Esophagus muscularis mucosa (tissue), 4 donors: ENCODE measurements at regions not wholly inside any gene's neighbourhood (a gene's known extent, or its start where the extent isn't known, plus 50 kb on each side); places are given as distances from the start of the nearest gene placed in this dataset.

Experiments
- DNase-seq: peaks from one replicate; pipeline ENCODE4 v3.0.0-alpha.2; 2017; ENCODE audit errors: extremely low spot score
- H3K27ac ChIP-seq, 4 donors: fragments of 200-600 bp; sonication (generic); replicated peaks in 1 of 4; 1 replicate in 3 of 4; 2 replicates in 1 of 4; pipeline ENCODE4 v1.5.1; 2016 to 2019; ENCODE audit warnings: mild to moderate bottlenecking in 1 of 4
- H3K27me3 ChIP-seq, 4 donors: fragments of 200-600 bp; sonication (generic); one replicate each; pipeline versions ENCODE4 v1.5.1 to v1.6.0; 2016 to 2019
- H3K36me3 ChIP-seq, 4 donors: fragments of 200-600 bp; sonication (generic); one replicate each; pipeline ENCODE4 v1.5.1; 2016 to 2019
- H3K4me1 ChIP-seq, 4 donors: fragments of 200-600 bp; sonication (generic); one replicate each; pipeline ENCODE4 v1.5.1; 2016 to 2019
- H3K4me3 ChIP-seq, 4 donors: fragments of 200-600 bp; sonication (generic); 1 replicate in 2 of 4; 2 replicates in 2 of 4; pipeline ENCODE4 v1.5.1; 2016 to 2019; ENCODE audit warnings: mild to moderate bottlenecking in 4 of 4, moderate library complexity in 1 of 4
- H3K9me3 ChIP-seq, 4 donors: fragments of 200-600 bp; sonication (generic); 1 replicate in 3 of 4; 2 replicates in 1 of 4; pipeline ENCODE4 v1.5.1; 2016 to 2019
- CTCF ChIP-seq, 3 experiments: fragments of 200-600 bp in 2 of 3; fragments of 450-650 bp in 1 of 3; sonication (generic) in 2 of 3; IDR thresholded peaks; one replicate each; pipeline ENCODE4 v1.5.1; 2017 to 2019; ENCODE audit warnings: antibody characterized with exemption in 3 of 3, mild to moderate bottlenecking in 2 of 3, moderate library complexity in 1 of 3
- EP300 ChIP-seq: sonication (generic); formaldehyde crosslinking; IDR thresholded peaks from one replicate; pipeline ENCODE4 v1.6.1; 2017; ENCODE audit warnings: antibody characterized with exemption
- POLR2A ChIP-seq: fragments of 450-650 bp; IDR thresholded peaks from one replicate; pipeline ENCODE4 v1.6.1; 2017; ENCODE audit warnings: antibody characterized with exemption, moderate library complexity, mild to moderate bottlenecking, low read depth
- POLR2AphosphoS5 ChIP-seq, 2 donors: sonication (generic); formaldehyde crosslinking; IDR thresholded peaks; one replicate each; pipeline ENCODE4 v1.6.1; 2017; ENCODE audit warnings: antibody characterized with exemption in 2 of 2
- WGBS: methylation state at CpG from one replicate; pipeline ENCODE4 v1.1.5; 2018; 5-methylcytosine and 5-hydroxymethylcytosine counted together
- intact Hi-C: fragments of 100-400 bp; cut with DNase I; formaldehyde crosslinking; loops from one replicate; pipeline ENCODE4 v1.15.1; 2023

- H3K4me3 ChIP-seq: no peak overlapping the region
- no peaks in the 10 kb centered on the region for H3K36me3 ChIP-seq
- no peaks in the 10 kb centered on the region for H3K27me3 ChIP-seq
- H3K4me1 ChIP-seq: no peaks in the 10 kb centered on the region
- no peak overlapping the region for H3K27ac ChIP-seq
- intact Hi-C loops: no loop called here
- H3K9me3 ChIP-seq: no peaks in the 10 kb centered on the region
- TF ChIP-seq EP300 (no peak), POLR2A (no peak), POLR2AphosphoS5 (IDR thresholded peaks at IDR 0.05) (no peak), CTCF (IDR thresholded peaks at IDR 0.05) (no peak)
- no peak for DNase-seq
- 81% methylated on average over 6 of the region's 6 CpGs for WGBS
These were observed 174.8 kb upstream of the RORA start for GRCh38 chr15:61403884-61404283.

- no peak overlapping the region for H3K27ac ChIP-seq
- H3K36me3 ChIP-seq: no peaks in the 10 kb centered on the region
- no peaks in the 10 kb centered on the region for H3K4me1 ChIP-seq
- intact Hi-C loops: no loop called here
- TF ChIP-seq POLR2AphosphoS5 (IDR thresholded peaks at IDR 0.05) (no peak), EP300 (no peak), POLR2A (no peak), CTCF (IDR thresholded peaks at IDR 0.05) (no peak)
- no peak overlapping the region for H3K4me3 ChIP-seq
- WGBS: 80% methylated on average over 6 of the region's 6 CpGs
- H3K27me3 ChIP-seq: no peaks in the 10 kb centered on the region
- no peaks in the 10 kb centered on the region for H3K9me3 ChIP-seq
- DNase-seq: no peak
These were observed 173.0 kb upstream of the RORA start for GRCh38 chr15:61401903-61402698.

- Histone ChIP-seq H3K4me3 (no peak overlapping the region), H3K4me1 (peaks cover 0 to 8% (median 4%) of the 10 kb centered on the region in 4 donors), H3K27ac (no peak overlapping the region), H3K9me3 (no peaks in the 10 kb centered on the region), H3K36me3 (no peaks in the 10 kb centered on the region), H3K27me3 (no peaks in the 10 kb centered on the region)
- TF ChIP-seq POLR2A (no peak), POLR2AphosphoS5 (IDR thresholded peaks at IDR 0.05) (no peak), CTCF (IDR thresholded peaks at IDR 0.05) (no peak), EP300 (no peak)
- no peak for DNase-seq
- intact Hi-C loops: no loop called here
These were observed 169.2 kb upstream of the RORA start for GRCh38 chr15:61398310-61398709.

GRCh38 chr15:61396235-61396919 is 167.3 kb upstream of the RORA start:
- no peak for DNase-seq
- WGBS: 94% methylated on average over 5 of the region's 5 CpGs
- intact Hi-C loops: no loop called here
- Histone ChIP-seq H3K9me3 (no peaks in the 10 kb centered on the region), H3K27ac (no peak overlapping the region), H3K4me1 (peaks cover 0 to 14% (median 8%) of the 10 kb centered on the region in 4 donors), H3K36me3 (no peaks in the 10 kb centered on the region), H3K4me3 (no peak overlapping the region), H3K27me3 (no peaks in the 10 kb centered on the region)
- TF ChIP-seq CTCF (IDR thresholded peaks at IDR 0.05): no peak
